ENCODE measurements at regions not wholly inside any gene's neighbourhood (a gene's known extent, or its start where the extent isn't known, plus 50 kb on each side); places are given as distances from the start of the nearest gene placed in this dataset.

DNA sequence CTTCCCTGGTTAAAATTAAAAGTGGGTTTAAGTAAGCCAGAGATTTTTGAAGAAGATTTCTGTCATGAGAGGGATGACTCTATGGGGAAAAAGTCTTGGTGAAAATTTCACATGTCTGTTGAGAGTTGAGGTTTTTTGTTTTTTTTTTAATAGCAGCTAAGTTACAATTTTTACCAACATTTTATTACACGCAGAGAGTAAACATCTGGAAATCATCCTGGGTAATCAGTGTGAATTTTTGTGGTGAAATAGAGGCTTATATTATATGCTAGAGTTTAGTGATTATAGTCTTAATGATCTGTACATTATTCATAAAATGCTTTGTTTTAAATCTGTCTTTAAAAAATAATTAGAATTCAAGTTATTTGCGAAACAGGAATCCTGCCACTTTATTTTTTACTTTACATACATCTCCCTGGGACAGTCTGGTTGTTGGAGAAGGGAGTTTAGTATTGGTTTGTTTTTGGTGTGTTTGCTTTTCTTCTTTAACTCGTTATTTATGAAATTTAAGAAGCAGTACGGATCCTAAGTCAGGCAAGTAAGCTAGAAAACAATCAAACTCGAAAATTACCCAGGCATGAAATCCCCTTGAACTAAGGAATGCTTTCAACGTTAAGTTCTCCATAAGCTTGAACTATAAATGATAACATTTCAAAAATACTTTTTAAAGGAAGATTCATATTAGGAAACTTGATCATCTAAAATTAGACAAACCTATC lies 143.4 kb upstream of the TSC22D2 start:
- no peak for DNase-seq

DNA sequence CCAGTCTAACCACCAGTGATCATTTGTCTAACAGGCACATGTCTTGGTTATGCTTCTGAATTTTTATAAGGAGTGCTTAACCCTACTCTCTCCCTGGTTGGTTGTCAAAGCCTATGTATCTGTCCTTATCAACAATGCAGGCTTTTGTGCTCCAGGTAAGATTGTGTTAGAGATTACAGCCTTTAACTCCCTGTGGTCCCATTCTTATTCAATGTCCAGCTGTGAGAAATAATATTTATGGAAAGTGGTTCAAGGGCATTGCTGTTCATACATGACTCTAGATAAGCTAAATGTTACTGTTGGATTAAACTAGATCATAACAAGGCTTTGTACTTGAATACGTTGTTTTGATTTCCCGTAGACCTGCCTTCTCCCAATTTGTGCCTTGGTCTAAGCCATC lies 146.1 kb upstream of the TSC22D2 start:
- DNase-seq, result no peak

DNA sequence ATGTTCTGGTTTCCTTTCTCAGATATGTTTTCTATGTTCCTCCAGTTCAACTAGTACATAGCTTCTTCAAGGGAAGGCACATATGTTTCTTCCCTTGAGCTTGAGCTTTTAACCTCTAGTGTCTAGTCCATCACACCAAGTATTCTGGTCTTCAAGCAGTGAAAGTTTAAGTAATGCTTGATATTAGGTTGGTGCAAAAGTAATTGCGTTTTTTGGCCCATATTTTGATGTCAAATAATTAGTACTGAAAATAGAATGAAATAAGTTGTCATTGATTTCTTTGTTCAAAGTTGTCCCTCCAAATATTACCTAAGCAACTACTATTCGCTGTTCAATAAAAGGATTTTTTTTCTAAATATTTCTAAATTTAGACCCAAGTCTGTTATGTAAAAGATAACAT lies 146.7 kb upstream of the TSC22D2 start:
- no peak for DNase-seq

DNA sequence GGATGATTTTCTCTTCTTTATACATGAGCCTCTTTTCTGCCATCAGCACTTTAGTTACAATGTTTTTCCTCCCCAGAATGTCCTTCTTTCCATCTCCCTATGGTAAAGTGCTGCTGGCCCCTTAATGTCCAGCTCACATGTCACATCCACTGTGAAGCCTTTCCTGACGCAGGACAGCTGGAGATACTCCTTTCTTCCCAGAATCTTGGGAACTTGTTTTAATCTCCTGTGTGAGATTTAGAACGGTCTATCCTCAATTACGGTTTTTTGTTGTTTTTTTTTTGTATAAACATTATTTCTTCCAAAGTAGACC lies 147.7 kb upstream of the TSC22D2 start:
- no peak for DNase-seq

DNA sequence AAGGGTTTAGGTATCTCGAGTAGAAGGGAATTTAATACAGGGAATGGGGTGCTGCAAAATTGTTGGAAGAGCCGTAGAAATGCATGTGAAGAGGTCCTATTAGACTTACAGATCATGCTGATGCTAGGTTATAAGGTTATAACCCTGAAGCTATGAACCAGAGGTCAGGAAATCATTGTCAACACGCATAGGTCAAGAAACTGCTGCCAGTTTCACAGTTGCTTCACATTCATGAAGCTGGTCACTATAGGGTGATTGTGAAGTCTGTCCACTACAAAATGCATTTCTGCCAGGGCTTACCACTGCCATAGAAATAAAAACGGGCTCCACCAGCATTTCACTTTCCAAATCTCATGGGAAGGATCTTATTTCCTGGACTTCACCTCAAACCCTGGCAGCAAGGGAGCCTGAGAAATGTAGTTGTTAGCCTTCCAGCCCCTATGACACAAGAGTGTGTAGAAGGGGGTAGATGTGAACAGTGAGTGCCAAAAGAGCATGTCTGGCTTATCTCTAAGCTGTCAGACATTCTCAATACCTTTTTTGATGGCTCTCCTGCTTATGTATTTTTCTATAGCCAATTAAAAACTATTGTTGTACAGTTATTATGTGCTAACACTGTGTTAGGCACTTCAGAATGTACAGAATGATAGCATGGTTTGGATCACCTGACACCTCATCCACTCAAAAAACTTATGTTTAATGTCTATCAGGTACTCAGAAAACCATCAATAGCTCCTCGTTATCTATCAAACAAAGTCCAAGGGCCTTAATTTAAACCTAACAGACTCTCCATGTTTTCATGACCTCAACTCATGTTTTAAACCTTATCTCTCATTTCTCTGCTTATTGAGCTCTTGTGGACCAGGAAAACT lies 148.3 kb upstream of the TSC22D2 start:
- DNase-seq, result no peak

DNA sequence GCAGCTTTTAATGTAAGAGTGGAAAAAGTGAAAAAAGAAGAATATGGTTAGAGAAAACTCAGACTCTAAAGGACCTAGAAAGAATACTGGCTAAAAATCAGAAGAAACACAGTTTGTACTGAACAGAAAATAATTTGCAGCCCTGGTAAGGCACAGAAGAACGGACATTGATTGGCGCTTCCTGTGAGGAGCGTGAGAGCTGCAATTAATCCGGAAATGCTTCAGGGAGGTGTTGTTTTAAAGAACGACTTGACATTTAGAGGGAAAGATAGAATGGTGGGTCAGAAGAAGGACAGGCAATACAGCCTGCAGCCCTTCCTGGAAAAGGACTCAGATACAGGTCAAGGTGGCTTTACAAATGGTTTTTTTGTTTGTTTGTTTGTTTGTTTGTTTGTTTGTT lies 151.3 kb upstream of the TSC22D2 start:
- DNase-seq, result no peak

DNA sequence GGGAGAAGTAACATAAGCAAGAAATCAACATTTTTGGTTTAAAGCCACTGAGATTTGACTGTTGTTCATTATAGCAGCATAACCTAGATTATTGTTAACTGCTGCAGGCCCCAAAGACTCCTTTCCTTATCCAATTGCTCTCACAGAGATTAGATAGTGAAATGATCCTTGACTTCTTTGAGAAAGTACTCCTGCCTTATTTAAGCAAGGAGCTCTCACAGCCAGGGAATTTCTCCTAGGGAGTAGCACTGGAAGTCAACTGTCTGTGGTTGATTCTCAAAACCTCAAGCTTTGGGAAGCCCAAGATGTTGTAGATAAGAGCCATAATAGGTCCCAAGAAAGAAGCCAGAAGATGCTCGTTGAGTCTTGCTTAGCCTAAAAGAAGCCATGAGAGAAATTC lies 151.8 kb upstream of the TSC22D2 start:
- DNase-seq, result no peak

DNA sequence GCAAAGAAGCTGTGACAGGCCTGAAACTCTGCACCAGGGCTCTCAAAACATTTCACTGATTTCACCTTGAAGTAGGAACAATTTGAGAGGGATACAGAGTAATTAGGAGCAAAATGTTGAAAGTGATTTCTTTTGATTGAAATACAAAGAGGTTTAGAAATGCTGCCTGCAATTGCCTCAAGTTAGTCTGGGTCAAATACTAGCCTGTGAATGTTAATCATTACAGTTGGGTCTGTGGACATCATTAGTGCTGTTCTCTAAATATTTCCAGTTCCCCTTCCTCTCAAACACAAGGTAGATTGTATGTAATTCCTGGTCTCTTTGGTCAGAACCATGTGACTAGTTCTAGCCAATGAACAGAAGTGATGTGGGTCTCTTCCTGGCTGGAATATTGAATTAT lies 152.3 kb upstream of the TSC22D2 start:
- DNase-seq, result no peak

DNA sequence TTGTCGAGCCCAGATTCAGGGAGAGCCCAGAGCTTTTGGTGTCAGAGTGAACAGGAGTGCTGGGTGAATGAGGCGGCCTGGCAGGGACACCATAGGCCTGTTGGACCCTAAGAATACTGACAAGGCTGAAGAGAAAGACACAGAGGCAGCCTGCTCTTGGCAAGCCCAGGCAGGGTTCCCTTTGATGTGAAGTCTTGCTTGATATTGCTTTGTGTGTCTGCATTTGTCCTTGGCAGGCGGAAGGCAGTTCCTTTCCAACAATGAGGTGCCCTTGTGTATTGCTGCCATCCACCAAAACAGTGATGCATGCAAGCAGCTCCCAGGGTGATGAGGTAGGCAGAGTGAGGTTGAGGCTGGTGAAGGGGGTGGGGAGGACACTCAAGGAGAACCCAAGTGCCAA lies 152.7 kb upstream of the TSC22D2 start:
- DNase-seq, result no peak

DNA sequence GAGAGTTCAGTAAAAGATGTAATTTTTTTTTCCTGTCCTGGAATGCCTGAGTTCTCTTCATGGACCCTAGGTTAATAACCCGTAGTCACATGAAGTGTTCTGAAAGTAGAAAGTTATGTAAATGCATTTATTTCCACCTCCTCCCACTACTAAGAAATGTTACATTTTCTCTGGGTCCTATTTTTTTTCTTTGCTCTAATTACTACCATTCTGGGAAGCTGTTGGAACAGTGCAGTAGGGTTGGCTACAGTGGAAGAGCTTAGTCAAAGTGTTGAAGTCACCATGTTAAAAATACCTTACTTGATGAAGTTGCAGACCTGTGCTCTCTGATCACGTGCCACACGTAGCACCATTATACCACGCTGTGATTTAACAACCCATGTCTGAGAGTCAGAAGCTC lies 153.8 kb upstream of the TSC22D2 start:
- no peak for DNase-seq

DNA sequence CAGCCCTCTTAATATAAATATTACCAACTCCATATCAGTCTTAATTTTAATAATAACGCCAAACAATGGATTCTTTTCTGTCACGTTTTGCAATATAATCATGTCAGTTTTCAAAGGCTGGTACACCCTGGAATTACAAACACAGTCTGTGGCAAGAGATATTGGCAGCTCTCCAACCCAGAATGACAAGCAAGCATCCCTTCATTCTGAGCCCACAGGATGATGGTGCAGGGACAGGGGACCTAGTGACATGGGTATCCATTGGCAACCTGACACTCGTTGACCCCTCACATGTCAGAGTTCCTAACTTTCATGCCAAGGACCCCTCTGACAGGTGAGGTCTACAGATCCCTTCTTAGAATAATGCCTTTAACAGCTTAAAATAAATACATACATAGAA lies 154.5 kb upstream of the TSC22D2 start:
- DNase-seq, result no peak

DNA sequence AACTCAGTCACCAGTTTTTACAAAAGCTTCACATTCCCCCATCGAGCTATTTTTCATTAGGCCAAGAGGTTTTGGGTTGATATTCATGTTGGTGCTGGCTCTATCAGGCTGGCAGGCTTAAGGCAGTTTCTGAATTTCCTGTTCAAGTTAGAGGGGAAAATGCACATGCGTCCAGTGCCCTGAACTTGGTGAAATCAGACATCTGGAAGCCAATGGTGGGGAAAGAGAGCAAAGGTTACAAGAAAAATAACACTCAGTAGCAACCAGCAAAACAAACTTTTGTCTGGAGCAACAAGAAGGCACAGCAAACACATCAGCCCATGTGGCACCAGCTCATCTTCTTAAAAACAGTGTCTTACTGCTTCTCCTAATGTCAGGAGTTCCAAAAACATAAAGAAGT lies 155.6 kb upstream of the TSC22D2 start:
- no peak for DNase-seq

DNA sequence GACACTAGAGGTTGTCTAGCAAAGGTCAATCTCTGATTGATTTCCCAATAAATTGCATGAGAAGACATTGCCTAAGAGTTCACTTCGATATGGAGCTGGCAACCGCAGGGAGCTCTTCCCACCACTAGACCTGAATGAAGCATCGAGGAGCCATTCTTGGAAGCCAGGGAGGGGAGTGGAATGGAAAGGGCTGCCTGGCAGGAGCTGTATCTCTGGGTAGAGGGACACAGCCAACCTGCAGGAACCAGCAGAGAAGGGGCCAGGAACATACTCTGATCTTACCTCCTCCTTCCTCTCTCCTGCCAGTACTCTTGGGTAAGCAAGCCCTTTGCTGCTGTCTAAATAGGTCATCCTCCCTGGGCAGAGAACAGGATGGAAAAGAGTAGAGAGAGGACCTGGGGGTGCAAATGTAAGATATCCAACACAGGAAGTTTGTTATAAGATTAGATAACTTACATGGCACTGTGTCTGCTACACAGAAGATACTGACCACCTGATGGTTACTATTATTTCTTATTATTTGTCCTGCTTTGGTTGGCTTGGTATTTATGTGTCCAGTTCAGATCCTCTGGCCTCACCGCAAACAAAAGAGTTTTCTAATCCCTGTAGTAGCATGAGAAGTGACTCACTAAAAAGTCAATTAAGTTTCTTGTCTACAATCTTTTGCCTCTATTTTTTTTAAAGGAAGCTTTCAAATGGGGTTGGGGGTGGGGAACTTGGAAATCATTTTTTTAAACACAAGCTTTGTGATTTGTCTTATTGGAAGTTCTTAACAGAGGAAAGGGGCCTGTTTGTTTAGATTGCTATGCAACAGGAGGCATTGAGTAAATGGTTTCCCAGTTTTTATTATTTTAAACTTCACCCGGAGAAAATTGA lies 156.7 kb upstream of the TSC22D2 start:
- no peak for DNase-seq

DNA sequence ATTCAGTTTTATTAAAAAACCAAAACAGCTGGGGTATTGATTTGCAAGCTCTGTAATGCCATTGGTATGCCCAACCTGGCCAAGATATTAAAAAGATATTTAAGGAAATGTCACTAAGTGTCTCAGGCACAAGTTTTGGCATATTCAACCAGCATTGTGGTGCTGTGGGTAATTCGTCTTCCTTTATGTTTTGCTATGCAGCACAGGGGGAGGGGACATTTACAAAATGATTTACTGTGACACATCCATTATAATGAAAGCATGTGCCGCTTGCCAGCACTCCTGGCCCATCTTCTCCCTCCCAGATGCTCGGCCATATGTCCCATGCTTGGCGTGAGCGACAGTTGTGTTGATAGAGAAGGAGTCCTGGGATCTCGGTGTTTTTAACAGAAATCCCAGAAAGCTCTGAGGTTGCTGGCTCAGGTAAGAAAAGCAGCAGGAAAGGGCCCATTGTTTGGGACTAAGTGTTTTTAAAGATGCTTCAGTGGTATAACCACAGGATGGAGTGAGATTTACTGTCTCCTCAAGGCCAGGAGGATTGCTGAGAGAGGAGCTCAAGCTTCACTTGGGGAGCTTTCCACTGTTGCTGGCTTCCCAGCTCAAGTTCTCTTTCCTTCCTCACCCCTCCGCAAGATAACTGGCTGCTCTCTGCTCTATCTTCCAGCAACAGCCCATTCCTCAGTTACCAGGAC lies 158.2 kb upstream of the TSC22D2 start:
- no peak for DNase-seq

DNA sequence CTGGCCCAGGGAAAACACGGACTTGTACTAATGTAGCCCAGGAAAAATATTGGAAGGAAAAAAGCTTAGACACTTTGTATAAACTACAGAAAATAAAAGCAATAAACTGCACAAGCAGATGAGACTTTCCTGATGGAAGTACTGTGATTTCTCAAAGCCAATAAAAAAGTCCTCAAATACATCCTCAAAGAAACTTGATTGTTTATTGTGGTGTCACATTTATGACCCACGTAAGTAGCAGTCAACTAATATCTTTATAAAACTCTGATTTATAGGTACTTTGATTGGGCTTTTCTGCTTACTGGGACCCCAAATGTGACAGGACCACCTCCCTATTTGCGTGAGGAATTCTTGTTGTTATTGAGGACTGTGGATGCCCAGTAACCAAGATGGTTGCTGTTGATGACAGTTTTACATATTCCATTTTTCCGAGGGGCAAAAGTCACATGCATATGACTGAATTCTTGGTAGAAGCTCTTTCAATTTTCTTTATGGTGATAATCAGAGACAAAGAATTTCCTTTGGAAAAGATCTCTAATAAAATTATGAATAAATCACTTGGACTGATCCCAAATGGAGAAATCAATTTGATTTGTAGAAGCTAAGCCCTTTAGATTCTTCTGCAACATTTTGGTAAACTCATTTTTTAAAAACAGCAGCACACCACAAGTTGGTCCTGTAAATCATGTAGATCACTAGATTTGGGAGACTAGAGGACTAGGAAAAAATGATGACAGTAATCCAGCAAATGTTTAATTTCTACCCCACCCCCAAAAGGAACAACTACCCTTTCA lies 159.0 kb upstream of the TSC22D2 start:
- no peak for DNase-seq

DNA sequence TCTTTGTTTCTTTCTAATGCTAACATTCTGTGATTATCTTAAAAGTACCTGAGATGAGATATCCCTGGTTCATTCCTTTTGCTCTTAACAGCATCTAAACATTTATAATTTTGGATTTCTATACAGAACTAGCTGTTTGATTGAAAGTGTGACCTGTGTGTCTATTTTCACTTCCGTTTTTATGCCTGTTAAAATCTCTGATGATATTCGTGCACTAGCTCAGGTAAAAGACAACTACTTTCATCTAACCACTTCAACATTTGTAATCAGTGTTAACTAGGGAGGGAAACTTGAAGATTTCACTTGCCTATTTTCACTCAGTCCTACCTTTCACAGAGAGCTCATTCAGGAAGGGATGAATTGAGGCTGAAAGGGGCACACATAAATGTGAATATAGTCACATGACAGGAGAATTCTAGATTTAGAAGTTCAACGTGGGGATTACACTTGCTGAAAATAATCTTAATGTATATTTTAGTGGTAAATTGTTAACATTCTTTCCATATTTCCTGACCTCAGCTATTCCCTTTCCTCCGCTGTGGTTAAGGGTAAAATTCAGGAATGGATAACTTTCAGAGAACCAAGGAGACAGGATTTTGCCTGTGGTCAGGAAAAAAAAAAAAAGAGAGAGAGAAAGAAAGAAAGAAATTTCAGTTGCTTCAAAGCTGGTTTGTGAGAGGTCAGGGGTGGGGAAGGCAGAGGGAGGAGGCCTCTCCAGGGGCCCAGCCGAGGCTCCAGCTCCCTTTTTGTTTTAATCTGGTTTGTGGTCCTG lies 159.8 kb upstream of the TSC22D2 start:
- no peak for DNase-seq

DNA sequence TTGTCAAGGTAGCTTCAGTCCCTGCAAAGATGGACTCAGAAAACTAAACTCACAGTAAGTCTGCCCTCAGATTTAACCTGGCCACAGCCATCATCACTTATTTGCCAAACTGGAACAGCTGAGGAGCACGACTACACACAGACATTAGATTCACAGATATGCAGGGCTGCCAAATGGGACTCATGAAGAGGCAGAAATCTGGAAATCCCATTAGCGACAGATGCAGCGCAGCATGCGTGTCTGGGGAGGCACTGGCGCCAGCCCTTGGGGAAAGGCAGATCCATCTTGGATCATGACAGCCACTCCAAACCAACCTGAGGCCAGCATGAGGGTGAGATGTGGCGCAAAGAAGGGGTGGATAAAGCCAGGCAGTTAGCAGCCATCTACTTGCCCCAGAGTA lies 160.7 kb upstream of the TSC22D2 start:
- DNase-seq, result no peak

DNA sequence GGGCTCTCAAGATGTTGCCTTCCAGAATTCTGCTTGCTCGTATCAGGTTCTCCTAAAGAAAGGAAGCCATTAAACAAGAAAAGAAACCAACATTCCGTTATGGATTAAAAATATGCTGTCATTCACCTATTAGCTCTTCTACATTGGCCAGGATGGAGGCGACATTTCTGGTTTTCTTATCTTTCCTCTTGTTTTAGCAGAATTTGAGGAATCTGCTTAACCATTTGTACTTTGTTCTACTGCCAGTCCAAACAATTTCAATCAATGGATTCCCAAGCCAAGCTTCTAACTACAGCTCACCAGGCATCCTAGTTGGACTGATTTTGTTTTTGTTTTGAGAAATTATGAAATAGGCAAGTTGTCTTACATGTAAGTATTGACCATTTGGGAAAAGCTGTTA lies 164.6 kb upstream of the TSC22D2 start:
- no peak for DNase-seq

DNA sequence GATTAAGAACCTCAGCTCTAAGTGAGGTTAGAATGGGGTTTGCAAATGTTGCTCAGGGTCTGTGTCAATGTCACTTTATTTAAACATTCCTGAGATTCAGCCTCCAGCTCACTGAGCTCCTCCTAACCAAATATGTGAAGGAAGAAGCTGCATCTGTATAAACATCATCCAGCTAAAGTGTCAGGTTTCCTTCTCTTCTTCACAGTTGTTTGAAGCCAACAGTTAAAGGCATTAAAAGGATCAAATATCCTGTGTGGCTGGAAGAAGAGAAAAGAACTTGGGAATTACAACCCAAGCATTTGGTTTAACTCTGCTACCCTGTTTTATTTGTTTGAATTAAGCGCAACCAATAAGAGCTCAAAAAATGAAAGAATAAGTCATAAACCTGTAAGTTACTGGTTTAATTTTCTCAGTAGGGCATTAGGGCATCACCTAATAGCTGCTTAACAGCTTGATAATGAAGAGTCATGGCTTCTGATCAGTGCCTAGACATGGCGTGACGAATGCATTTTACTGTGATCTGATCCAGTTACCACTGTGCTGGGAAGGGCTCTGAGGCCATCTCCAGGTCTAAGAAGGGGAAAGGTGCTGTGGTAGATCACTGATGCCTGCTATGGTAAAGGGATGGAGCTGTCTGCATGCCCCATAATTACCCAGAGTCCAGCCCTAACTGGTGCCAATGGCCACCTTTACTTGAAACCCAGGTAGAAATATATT lies 165.7 kb upstream of the TSC22D2 start:
- DNase-seq, result no peak

DNA sequence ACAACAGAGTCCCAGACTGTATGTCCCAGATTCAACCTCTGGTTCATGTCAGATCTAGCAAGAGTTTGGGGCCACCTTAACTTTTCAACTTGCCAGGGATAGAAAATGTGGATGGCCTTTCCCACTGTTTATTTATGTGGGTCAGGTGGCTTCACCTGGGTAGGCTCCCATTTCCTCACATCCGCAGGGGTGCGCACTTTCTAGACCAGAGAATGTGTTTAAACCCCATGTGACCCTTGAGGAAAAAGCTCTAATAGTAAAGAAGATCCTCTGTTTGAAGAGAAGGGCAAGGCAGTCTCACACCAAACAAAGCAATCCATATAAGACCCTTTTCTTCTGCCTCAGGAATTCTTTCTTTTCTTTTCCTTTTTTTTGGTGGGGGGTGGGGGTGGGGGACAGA lies 167.2 kb upstream of the TSC22D2 start:
- DNase-seq, result no peak

DNA sequence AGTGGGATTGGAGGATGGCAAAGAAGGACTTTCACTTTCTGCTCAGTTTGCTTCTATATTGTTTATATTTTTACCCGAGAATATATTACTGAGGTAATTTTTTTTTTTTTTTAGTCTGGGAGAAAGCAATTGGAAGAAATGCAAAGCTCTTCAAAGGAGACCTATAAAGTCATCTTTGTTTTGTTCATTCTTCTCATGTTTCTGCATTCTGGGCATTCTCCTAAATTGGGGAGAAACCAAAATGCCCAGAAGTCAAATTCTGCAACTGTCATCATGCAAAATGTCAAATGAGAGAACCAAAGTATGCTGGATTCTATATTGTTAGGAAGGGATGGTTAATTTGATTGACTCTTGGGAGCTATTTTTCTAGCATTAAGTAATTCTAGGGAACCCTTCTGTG lies 168.3 kb upstream of the TSC22D2 start:
- DNase-seq, result no peak
